Brain pericyte (primary cell): ENCODE measurements at regions not wholly inside any gene's neighbourhood (a gene's known extent, or its start where the extent isn't known, plus 50 kb on each side); places are given as distances from the start of the nearest gene placed in this dataset.
"Not testable (repeated sequence)": the region's sequence is repeated elsewhere in the genome, so short reads cannot be mapped to it uniquely, and the experiment has no call there.

Experiments
- DNase-seq: peaks from one replicate; pipeline ENCODE4 v3.0.0-alpha.2; 2012; ENCODE audit warnings: low read depth, low spot score

- no peak for DNase-seq
Observed at GRCh38 chr6:144434308-144434990, 149.3 kb downstream of the UTRN start.

DNA sequence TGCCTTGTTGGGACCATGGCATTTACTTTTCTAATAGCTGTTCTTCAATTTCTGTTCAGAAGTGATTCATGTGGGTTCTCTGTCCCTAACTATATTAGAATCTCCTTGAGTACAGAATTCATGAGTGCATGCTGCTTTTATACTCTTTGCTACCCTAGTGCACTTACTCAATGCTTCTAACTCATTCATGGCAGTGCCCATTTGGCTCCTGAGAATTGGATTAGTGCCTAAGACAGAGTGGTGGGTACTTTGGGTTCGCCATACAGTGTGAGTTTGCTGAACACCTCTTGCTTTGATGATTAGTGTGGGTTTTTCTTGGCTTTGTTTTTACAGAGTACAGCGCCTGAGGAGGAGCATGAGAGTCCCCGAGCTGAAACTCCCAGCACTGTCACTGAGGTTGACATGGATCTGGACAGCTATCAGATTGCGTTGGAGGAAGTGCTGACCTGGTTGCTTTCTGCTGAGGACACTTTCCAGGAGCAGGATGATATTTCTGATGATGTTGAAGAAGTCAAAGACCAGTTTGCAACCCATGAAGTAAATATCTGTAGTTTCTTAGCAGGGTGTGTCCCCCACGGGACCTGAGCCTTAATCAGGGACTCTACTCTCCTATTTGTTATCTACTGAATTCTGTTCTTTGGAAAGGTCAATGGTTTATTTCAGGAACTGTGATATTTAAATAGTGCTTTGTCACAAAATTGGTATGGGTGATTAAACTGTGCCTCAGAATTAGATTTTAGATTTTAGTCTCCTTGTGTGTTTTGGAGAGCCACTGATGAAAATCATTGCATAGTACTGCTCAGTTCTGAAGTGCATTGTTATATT, 150.7 kb downstream of the UTRN start:
- DNase-seq, result no peak

DNA sequence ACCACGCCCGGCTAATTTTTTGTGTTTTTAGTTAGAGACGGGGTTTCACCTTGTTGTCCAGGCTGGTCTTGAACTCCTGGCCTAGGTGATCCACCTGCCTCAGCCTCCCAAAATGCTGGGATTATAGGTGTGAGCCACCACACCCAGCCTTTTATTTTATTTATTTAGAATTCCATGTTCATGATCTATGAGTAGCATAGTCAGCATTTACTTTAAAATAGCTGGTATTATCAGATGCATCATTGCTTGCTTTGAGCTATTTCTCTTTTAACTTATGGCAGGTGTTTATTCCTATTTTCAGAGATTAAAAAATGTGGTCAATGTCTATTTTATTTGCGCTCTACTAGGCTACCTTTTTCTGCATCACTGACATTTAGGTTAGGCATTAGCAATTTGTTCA, 152.0 kb downstream of the UTRN start:
- DNase-seq, result no peak

DNA sequence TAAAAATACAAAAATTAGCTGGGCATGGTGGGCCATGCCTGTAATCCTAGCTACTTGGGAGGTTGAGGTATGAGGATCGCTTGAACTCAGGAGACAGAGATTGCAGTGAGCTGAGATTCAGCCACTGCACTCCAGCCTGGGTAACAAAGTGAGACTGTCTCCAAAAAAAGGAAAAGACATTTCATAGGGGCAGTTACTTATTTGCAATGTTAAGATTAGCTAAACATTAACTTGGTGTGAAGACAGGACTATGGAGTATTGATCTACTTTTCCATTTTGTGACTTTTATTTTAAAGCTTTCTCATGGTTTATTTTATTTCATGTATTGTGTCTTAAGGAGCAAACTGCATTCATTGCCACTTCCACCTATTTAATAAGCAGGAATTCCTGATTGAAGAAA, 153.0 kb downstream of the UTRN start:
- DNase-seq, result no peak

- DNase-seq, result no peak
Observed at GRCh38 chr6:144439016-144439415, 153.9 kb downstream of the UTRN start.

DNA sequence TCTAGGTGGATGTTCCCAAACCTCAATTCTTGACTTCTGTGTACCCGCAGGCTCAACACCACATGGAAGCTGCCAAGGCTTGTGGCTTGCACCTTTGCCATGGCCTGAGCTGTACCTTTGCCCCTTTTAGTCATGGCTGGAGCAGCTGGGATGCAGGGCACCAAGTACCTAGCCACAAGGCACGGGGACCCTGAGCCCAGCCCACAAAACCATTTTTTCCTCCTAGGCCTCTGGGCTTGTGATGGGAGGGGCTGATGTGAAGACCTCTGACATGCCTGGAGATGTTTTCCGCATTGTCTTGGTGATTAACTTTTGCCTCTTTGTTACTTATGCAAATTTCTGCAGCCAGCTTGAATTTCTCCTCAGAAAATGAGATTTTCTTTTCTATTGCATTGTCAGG, 156.7 kb downstream of the UTRN start:
- DNase-seq, result not testable (repeated sequence)

DNA sequence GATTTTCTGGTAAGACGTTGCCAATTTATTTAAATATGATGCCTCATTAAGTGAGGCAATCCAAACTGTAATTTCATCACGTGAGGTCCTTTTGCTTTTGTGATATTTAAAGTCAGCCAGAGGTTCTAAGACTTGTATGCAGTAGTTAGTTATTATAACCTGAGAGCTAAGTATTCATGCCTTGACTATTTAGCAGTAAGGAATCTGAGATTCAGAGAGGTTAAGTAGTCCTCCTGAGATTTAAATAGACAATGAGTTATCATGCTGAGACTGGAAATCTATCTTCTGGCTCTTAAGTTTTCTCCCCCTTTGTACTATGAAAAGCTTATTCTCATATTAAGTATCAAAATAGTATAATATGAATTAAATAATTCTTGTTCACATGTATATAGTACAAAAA, 158.0 kb downstream of the UTRN start:
- no peak for DNase-seq

- no peak for DNase-seq
Observed at GRCh38 chr6:144447472-144447871, 162.3 kb downstream of the UTRN start.

- no peak for DNase-seq
Observed at GRCh38 chr6:144449218-144449617, 164.1 kb downstream of the UTRN start.

DNA sequence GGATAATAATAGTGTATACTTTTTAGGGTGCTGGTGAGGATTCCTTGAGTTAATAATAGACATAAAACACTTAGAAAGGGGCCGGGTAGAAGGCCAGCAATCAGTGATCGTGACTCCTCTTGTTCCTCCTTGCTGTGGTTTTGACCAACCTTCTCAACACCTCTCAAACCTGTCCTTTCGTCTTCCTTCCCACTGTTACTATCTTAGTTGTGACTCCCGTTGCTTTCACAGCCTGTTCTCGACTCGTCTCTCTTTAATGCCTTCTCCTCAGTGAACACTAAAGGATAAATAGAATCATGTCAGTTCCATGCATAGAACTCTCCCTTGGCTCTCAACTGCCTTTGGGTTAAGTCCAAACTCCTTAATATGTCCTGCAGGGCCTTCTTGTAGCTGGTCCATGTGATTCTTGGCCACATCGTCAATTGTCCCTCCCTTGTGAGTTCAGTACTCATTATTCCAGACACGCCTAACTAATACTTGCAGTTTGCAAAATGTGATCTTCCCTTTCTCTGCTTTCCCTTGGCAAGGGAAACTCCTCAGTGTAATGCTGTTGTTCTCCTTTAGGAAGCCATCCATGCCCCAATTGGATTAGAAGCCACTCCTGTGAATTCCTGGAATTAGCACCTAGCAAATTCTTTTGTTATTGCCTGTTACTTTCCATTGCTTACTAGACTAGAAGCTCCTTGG, 164.9 kb downstream of the UTRN start:
- no peak for DNase-seq

DNA sequence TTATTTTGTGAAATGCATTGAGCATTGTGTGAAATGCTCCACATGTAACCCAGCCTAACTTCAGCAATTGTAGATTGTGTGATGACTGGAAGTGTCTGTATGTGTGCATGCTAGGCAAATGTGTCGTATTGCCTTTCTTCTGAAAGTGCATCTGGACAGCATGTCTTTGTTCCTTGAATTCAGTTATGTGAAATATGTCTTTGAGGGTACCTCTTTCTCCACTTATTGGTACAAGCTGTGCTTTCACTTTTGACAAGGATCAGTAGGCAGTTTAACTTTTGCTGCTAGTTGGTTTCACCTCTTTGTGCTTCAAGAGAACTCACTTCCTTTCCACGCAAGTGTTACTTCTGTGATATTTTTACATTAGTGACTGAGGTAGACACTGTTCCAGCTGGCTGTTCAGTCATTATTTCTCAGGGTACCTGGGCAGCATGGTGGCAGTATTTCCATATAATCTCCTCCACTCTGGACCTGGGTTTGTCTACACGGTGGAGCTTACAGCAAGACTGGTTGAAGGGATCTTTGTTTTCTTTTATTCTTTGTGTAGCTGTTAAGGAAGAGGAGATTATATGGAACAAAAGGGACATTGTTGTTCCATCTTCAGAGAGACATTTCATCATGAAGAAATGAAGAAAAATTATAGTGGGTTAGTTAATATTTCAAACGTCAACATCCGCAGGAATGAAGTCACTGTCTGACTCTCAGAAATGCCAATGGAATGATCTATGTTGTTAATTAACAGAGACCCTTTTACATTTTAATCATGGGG, 175.4 kb downstream of the UTRN start:
- no peak for DNase-seq

GRCh38 chr6:144462058-144462457, 176.9 kb downstream of the UTRN start:
- no peak for DNase-seq

DNA sequence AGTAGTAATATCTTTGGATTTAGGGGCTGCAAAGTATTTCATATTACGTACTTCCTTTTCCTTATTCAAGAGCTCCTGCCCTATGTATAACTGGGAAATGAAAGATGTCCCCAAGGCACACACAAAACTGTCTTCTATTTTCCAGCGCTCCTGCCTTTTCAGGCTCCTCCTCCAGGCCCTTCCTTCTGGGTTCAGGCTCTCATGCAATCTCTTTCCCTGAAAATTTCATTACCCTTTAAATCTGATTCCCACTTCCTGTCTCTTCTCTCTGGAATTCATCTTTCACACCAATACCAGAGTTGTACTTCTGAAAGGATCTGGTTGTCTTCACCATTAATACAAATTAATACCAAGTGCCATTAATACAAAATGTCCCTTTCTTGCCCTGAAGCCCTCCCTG, 181.6 kb downstream of the UTRN start:
- no peak for DNase-seq

- no peak for DNase-seq
Observed at GRCh38 chr6:144467172-144467762, 182.1 kb downstream of the UTRN start.

DNA sequence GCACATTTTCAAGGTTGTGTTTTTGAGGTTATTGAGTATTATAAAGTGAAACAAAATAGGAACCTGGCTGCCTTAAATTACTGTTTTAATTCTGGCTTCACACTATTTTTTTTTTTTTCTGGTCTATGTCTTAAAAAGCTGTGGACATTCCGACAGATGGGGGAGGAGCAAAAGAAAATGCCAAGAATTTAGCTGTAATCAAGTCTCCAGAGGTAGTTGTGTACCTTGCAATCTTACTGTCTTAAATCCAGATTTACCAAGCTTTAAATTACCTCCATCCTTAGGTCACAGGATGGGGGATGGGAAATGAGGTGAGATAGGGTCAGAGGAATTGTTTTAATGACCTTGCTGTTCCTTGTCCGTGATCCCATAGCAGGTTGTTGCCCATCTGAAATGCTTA, 182.8 kb downstream of the UTRN start:
- DNase-seq, result no peak

- no peak for DNase-seq
Observed at GRCh38 chr6:144468709-144469108, 183.6 kb downstream of the UTRN start.

DNA sequence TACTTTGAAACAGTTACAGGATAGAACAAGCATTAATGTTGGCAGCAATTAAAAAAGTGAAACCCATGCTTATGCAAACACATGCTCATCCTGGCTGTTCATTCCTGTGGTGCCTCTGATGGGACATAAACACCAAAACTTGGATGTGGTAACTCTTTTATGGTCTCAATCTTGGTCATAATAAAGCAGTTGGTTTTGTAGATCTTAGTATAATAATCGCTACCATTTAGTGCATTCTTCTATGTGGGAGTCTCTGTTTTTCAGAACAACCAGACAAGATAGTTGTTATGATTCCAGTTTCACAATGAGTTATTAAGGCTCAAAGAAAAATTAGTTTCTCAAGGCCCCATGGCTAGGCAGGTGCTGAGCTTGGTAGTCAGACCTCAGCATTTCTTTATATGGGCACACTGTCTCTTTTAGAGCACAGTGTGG, 184.0 kb downstream of the UTRN start:
- DNase-seq, result no peak

GRCh38 chr6:144470201-144470600, 185.1 kb downstream of the UTRN start:
- not testable (repeated sequence) for DNase-seq

- DNase-seq, result no peak
Observed at GRCh38 chr6:144471986-144472385, 186.9 kb downstream of the UTRN start.

GRCh38 chr6:144474290-144474689, 189.2 kb downstream of the UTRN start:
- DNase-seq, result no peak

DNA sequence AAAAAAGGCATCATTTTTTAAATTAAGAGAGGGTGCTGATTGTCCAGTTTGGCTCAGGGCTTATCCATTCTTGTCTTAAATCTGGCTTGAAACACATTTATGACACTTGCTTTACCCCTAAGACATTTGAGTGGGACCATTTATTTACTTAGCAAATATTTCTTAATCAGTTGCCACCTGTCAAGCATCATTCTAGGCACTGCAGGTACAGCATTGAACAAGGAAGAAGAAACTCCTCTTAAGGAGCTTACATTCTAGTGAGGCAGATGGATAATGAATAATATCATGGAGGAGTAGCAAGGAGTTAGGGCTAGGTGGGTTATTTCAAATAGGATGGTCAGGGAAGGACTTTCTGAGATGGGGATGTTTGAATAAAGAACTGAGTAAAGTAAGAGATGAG, 189.8 kb downstream of the UTRN start:
- no peak for DNase-seq
